GM18502 (cell line): ENCODE measurements at regions not wholly inside any gene's neighbourhood (a gene's known extent, or its start where the extent isn't known, plus 50 kb on each side); places are given as distances from the start of the nearest gene placed in this dataset.
"Not testable (repeated sequence)": the region's sequence is repeated elsewhere in the genome, so short reads cannot be mapped to it uniquely, and the experiment has no call there.

ENCODE experiments used
- ATAC-seq: cut with Tn5 transposase; IDR thresholded peaks from one replicate; pipeline ENCODE4 v1.9.1; 2021; ENCODE audit warnings: mild to moderate bottlenecking; ENCODE audit not compliant: unreplicated experiment, poor library complexity

DNA sequence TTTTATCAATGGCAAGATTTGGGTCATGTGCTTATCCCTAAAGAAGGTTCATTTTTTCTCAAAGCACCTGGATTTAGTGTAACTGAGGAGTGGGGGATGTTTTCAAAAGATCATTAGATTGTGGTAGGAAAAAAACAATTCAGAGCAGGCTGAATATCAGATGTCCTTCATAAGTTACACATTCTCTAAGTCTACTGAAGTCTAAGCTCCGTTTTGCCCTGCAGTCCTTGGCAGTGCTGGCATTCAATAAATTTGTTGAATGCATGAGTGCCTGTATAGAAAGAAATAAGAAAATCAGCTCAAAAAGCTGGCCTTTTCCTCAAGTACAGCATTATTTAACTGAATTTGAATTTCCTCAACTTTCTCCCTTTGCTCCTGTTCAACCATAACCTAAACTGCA lies 819.0 kb upstream of the GRM7 start:
- ATAC-seq: no peak

DNA sequence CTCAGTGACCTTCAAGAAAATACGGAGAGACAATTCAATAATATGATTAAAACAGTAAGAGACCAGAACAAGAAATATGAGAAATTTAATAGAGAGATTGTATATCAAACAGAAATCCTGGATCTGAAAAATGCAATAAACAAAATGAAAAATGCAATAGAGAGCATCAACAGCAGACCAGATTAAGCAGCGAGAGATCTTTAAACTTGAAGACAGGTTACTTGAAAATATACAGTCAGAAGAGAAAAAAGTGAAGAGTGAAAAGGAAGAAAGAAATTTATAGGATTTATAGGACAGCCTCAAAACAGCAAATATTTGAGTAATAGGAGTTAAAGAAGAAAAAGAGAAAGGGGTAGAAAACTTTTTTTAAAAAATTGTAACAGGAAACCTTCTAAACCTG lies 813.9 kb upstream of the GRM7 start:
- no peak for ATAC-seq

DNA sequence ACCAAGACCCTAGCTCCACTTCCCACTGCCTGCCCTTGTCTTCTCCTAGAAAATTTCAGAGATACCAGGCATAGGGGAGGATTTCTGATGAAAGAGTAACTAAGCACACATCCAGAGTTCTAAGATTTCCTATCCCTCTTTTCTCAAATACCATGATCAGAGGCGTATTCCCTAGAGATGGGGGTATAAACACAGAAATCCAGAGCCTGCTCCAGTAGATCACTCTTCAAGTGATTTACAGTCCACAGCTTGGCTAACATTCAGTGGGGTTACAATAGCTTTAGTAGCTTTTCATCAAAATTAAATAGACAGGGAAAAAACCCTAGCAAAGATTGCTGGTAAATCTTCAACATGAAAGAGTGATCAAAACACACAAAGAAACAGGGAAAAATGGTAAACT lies 800.7 kb upstream of the GRM7 start:
- ATAC-seq: no peak

DNA sequence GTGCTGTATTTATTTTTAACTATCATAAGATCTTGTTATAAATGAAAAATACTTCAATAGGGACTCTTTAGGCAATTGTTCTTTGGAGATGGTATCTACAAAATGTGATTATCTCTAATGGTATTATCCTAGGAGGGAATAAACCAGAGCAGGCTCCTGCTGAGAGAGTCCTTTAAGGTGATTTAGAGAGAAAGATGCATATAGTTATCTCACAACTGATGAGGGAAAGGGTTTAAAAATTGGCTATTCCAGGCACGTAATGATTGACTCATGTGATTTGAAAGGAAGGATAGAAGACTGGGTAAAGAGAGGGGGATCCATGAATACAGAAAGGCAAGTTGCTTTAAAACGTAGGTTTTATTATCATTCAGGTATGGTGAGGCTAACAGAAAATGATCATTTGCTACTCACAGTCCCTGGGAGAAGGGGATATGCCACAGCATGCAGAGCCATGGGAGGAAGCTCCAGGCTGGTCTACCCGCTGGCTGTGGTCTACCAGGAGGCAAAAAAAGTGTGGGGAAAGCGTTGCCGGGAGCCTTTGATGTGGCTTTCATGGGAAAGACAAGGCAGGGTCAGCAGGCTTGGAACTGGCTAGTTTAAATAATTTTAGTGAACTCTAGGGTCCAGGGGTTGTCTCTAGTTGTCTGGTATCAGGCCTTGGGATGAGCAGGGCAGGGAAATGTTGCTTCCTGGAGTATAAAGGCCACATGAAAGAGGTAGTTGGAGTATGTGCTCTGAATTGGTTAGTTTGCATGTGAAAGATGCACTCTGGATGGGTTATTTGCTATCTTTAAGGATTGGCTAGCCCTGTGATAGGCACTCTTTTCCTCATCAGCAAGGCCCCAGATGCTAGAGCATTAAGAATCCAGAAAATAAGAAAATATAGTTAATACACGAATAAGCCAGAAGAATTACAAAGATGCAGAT lies 798.4 kb upstream of the GRM7 start:
- ATAC-seq: no peak

GRCh38 chr3:6066397-6066796 lies 794.5 kb upstream of the GRM7 start:
- no peak for ATAC-seq

DNA sequence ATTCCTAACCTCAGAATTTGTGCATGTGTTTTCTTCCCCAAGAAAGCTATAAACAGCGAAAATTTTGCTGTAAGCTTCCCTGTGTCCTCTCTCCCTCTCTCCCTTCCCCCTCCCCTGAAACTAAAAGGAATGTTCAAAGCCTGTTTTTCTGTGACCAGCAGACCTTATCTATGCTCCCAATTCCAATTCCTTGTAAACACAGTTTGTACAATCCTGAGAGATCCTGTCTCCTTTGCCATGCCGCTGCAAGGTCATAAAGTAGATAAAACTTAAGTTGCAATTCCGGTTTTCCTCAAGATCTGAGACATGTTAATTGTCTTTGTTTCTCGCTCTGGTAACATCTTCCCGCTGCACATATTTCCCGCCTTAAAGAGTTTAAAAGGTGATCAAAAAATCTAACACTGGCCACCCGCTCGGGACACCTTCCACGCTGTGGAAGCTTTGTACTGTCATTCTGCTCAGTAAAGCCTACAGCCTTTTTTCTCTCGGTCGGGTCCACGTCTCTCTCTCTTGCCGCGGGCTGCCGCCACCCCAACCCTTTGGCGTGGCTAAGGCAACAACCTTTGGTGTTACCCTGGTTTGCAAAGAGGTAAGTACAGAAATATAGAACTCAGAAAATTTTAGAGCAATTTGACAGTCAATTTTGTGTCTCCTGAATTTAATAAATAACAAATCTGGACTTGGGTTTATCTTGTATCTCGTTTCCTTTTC lies 793.9 kb upstream of the GRM7 start:
- not testable (repeated sequence) for ATAC-seq

GRCh38 chr3:6074952-6075351 lies 786.0 kb upstream of the GRM7 start:
- no peak for ATAC-seq

GRCh38 chr3:6078436-6078835 lies 782.5 kb upstream of the GRM7 start:
- no peak for ATAC-seq

DNA sequence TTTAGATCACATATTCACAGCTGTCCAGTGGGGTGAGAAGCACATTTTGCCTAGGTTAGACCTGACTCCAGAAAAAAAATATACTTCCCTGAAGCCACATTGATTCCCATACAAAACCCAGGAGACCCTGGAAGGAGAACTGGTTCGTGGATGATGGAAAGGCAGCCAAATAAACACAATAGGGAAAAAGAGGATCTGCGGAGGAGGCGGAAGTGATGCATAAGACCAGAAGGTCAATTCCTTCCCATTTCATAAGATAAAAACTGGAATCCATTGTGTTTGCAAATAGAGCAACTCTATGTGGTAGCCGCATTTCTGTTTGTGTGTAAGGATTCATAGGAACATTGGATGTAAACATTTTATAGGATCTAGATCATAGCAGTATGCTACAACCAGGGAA lies 781.9 kb upstream of the GRM7 start:
- ATAC-seq: no peak

- no peak for ATAC-seq
Measured at GRCh38 chr3:6079561-6080179, 781.2 kb upstream of the GRM7 start.

DNA sequence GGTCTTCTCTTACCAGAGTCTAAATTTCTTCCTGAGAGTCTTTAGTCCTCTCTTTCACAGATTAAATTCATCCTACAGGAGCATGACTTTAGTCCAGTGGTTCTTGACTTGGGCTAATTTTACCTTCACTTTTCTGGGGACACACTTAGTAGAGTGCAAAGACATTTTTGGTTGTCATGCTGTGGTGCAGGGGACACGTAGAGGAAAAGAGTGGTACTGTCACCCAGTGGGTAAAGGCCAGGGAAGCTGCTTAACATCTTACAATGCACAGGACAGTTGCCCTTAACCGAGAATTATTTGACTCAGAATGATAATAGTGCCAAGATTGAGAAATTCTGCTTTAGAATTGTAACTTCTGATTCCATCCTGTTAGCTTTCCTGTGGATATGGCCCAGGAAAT lies 772.5 kb upstream of the GRM7 start:
- ATAC-seq: no peak

DNA sequence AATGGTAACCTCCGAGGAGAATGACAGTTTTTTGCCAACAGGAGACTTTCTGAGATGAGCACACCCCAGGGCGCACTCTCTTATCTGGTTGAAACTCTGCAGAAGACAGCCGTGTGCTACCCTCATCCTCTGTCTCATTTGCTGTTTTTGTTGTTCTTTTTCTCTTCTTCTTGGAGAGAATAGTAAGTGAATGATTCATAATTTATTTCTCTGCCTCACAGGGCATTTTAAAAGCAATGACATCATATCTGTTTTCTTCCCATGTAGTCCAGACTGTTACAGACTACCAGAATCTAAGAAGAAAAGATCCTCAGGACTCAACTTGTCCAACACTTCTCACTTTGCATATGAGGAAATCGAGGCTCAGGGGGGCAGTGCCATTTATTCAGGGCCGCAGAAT lies 771.1 kb upstream of the GRM7 start:
- no peak for ATAC-seq

GRCh38 chr3:6091262-6091661 lies 769.7 kb upstream of the GRM7 start:
- no peak for ATAC-seq

DNA sequence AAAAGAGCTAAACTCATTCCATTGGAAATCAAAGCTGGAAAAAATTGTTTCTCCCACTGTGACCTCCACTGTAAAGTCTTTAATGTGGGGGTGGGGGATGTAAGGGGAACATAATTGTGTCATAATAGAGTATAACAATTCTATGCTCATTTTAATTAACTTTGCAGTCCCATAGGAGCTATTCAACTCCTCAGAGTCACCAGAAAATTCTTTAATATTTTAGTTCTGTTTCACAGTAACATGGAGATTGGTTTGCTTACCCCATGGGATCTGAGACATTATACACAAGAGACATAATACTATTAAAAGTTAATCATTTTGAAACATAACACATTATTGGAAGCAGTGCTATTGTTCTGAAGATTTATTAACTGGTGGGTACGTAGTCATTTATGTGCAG lies 765.9 kb upstream of the GRM7 start:
- ATAC-seq: no peak

DNA sequence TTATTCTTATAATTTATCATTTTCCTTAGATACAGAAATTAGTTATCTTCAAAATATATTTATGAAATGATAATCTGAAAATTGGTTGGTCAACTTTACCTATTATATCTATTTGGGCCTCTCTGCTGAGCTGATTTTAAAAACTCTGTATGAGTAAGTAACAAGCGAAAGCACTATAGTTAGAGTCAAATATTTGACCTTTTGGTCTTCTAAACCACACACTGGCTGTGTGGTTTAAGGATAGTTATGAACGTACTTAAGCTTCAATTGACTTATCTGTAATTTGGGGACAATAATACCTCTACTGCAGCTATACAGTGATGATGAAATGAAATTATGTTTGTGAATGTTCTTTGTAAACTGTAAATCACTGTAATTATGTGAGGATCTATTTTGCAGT lies 763.9 kb upstream of the GRM7 start:
- no peak for ATAC-seq

- ATAC-seq: no peak
Measured at GRCh38 chr3:6097556-6097955, 763.4 kb upstream of the GRM7 start.

DNA sequence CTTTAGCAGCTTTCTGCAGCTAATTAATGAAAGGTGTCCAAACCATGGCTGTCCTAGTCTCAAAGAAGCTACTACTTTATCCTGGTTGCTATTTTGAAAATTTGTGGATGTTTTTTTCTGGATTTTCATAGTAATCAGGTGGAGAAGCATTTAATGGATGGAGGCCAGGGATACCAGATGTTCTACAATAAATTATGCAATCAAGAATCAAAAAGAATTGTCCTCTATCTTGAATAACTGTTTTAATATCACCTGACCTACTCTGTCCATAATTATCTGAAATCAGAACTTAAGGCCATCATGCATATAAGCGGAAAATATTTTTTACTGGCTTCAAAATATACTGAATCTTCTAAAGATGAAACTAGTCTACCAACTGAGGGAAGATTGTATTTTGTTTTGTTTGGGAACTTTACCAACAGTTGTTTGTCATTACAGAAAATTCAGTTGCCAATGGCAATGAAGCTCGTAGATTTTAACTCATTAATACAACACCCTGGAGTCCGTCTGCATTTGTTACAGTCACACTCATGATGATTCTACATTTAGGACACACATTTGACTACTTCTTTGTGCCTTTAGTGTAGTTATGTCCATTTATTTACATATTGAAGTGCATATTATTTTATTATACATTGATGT lies 762.3 kb upstream of the GRM7 start:
- ATAC-seq: no peak

DNA sequence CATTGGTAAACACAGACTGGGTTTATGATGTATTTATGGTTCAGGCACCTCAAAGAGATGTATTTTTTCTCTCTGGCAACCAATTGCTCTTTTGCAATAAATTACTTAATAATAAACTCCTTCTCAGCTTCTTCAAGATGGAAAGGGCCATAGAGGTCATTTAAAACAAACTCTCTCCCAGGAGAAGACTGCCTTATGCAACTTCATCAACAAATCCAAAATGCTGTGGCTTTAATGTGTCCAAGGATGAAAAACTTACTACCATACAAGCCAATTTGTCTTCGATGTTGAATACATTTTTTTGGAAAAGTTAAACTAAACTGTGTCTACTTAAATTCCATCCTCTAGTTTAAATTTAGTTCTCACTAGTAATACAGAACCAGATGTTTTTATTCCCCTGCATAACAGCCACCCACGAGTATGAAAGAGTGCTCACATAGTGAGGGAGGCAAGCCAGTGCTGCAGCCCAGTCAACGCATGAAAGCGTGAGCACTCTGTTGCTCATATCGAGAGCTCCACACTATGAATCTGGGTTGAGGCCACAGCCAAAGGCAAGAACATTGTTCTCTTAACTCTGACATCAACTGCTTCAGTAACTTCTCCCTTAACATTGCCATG lies 761.3 kb upstream of the GRM7 start:
- no peak for ATAC-seq

DNA sequence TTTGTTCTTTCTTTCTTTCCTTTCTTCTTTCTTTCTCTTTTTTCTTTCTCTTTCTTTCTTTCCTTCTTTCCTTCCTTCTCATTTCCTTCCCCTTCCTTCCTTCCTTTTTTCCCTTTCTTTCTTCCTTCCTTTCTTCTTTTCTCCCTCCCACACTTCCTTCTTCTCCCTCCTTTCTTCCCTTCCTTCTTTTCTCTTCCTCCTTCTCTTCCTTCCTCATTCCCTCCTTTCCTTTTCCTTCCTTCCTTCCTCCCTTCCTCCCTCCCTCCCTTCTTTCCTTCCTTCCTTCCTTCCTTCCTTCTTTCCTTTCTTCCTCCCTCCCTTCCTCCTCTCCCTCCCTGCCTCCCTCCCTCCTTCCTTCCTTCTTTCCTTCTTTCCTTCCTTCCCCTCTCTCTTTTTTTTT lies 755.7 kb upstream of the GRM7 start:
- no peak for ATAC-seq

GRCh38 chr3:6108957-6109356 lies 752.0 kb upstream of the GRM7 start:
- ATAC-seq: no peak
